ENCODE measurements at regions not wholly inside any gene's neighbourhood (a gene's known extent, or its start where the extent isn't known, plus 50 kb on each side); places are given as distances from the start of the nearest gene placed in this dataset.

DNA sequence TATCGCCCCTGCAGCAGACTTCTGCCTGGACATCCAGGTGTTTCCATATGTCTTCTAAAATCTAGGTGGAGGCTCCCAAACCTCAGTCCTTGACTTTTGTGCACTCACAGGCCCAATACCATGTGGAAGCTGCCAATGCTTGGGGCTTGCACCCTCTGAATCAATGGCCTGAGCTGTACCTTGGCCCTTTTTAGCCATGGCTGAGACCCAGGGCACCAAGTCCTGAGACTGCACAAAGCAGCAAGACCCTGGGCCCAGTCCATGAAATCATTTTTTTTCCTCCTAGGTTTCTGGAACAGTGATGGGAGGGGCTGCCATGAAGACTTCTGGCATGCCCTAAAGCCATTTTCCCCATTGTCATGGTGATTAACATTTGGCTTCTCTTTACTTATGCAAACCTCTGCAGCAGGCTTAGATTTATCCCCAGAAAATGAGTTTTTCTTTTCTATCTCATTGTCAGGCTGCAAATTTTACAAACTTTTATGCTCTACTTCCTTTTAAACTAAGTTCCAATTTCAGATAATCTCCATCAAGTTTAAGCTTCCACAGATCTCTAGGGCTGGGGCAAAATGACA, 1445.8 kb upstream of the FLRT2 start:
- peaks cover 22% of the 10 kb centered on the region for H3K4me1 Mint-ChIP-seq
- H3K27ac Mint-ChIP-seq: peak overlapping the region; percentile 15; the same call in 1 of the 2 replicates
- ChIA-PET POLR2A (no interaction called here), CTCF (no interaction called here)
- peak overlapping the region; percentile 8; the same call in 1 of the 2 replicates for H3K4me3 Mint-ChIP-seq
- peaks cover 33% of the 10 kb centered on the region for H3K9me3 Mint-ChIP-seq
- H3K36me3 Mint-ChIP-seq: peaks cover 17% of the 10 kb centered on the region
- no peaks in the 10 kb centered on the region; the same call in 1 of the 2 replicates for H3K27me3 Mint-ChIP-seq (ENCODE audit: low read depth)
- TF ChIP-seq IRF2 (CRISPR knock-in tag; IDR thresholded peaks at IDR 0.05; ENCODE audit: borderline replicate concordance, low read depth) (no peak), MXD4 (CRISPR knock-in tag; IDR thresholded peaks at IDR 0.05; ENCODE audit: borderline replicate concordance) (no peak), TP53 (CRISPR knock-in tag; IDR thresholded peaks at IDR 0.05) (no peak), ZNF121 (CRISPR knock-in tag; IDR thresholded peaks at IDR 0.05) (peak; percentile 91), PREB (CRISPR knock-in tag; IDR thresholded peaks at IDR 0.05; ENCODE audit: borderline replicate concordance) (no peak), RORB (CRISPR knock-in tag; IDR thresholded peaks at IDR 0.05) (no peak)
- DNase-seq (ENCODE audit: low spot score) (no peak), ATAC-seq (peak; percentile 67)

DNA sequence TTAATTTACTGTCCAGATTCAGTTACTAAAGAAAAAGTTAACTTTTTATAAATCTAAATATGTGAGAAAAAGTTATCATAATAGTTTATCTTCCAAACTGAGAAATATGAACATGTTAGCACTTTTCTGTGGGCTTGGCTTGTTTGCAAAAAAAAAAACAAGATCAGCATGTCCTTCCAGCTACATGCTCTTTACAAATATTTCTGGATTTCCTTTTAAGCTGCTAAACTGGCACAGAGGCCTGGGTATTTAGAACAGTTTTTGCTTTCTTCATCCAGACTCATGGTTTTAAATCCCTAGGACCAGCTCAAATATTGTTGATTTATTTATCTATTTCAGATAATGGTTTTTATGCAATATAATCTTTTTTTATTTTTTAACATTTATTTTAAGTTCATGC, 1444.5 kb upstream of the FLRT2 start:
- Mint-ChIP-seq H3K4me3 (no peak overlapping the region), H3K27me3 (ENCODE audit: low read depth) (no peaks in the 10 kb centered on the region; the same call in 1 of the 2 replicates), H3K36me3 (peaks cover 17% of the 10 kb centered on the region), H3K27ac (no peak overlapping the region), H3K9me3 (peaks cover 29% of the 10 kb centered on the region), H3K4me1 (peaks cover 22% of the 10 kb centered on the region)
- ChIA-PET POLR2A (no interaction called here), CTCF (no interaction called here)
- ATAC-seq (no peak), DNase-seq (ENCODE audit: low spot score) (no peak)
- TF ChIP-seq NFATC4 (CRISPR knock-in tag; IDR thresholded peaks at IDR 0.05): no peak
- TF ChIP-seq ZNF281 (CRISPR knock-in tag; IDR thresholded peaks at IDR 0.05): no peak
- no peak for TF ChIP-seq MYBL2 (CRISPR knock-in tag; IDR thresholded peaks at IDR 0.05)
- no peak for TF ChIP-seq ETV6 (CRISPR knock-in tag; IDR thresholded peaks at IDR 0.05)
- no peak for TF ChIP-seq ZNF423 (CRISPR knock-in tag; IDR thresholded peaks at IDR 0.05)
- TF ChIP-seq, protein P1, sequence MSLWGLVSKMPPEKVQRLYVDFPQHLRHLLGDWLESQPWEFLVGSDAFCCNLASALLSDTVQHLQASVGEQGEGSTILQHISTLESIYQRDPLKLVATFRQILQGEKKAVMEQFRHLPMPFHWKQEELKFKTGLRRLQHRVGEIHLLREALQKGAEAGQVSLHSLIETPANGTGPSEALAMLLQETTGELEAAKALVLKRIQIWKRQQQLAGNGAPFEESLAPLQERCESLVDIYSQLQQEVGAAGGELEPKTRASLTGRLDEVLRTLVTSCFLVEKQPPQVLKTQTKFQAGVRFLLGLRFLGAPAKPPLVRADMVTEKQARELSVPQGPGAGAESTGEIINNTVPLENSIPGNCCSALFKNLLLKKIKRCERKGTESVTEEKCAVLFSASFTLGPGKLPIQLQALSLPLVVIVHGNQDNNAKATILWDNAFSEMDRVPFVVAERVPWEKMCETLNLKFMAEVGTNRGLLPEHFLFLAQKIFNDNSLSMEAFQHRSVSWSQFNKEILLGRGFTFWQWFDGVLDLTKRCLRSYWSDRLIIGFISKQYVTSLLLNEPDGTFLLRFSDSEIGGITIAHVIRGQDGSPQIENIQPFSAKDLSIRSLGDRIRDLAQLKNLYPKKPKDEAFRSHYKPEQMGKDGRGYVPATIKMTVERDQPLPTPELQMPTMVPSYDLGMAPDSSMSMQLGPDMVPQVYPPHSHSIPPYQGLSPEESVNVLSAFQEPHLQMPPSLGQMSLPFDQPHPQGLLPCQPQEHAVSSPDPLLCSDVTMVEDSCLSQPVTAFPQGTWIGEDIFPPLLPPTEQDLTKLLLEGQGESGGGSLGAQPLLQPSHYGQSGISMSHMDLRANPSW (CRISPR knock-in tag; conservative IDR thresholded peaks at IDR 0.05; ENCODE audit: low read depth): no peak
- no peak for TF ChIP-seq RELA (CRISPR knock-in tag; IDR thresholded peaks at IDR 0.05; ENCODE audit: borderline replicate concordance)
- TF ChIP-seq, protein P2, sequence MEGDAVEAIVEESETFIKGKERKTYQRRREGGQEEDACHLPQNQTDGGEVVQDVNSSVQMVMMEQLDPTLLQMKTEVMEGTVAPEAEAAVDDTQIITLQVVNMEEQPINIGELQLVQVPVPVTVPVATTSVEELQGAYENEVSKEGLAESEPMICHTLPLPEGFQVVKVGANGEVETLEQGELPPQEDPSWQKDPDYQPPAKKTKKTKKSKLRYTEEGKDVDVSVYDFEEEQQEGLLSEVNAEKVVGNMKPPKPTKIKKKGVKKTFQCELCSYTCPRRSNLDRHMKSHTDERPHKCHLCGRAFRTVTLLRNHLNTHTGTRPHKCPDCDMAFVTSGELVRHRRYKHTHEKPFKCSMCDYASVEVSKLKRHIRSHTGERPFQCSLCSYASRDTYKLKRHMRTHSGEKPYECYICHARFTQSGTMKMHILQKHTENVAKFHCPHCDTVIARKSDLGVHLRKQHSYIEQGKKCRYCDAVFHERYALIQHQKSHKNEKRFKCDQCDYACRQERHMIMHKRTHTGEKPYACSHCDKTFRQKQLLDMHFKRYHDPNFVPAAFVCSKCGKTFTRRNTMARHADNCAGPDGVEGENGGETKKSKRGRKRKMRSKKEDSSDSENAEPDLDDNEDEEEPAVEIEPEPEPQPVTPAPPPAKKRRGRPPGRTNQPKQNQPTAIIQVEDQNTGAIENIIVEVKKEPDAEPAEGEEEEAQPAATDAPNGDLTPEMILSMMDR (IDR thresholded peaks at IDR 0.05): no peak
- TF ChIP-seq ZNF425 (CRISPR knock-in tag; conservative IDR thresholded peaks at IDR 0.05): no peak
- TF ChIP-seq ARID4B (CRISPR knock-in tag; IDR thresholded peaks at IDR 0.05; ENCODE audit: borderline replicate concordance): no peak
- no peak for TF ChIP-seq NR3C1 (CRISPR knock-in tag; conservative IDR thresholded peaks at IDR 0.05; ENCODE audit: low read depth)
- TF ChIP-seq NFYB (CRISPR knock-in tag; conservative IDR thresholded peaks at IDR 0.05; ENCODE audit: low read depth): no peak
- TF ChIP-seq IRF2 (CRISPR knock-in tag; IDR thresholded peaks at IDR 0.05; ENCODE audit: borderline replicate concordance, low read depth): no peak

Data from WTC11 (cell line).